NCI-H1436 treated with DMSO at 0.1 percent for 48 hours (cell line): ENCODE measurements at regions not wholly inside any gene's neighbourhood (a gene's known extent, or its start where the extent isn't known, plus 50 kb on each side); places are given as distances from the start of the nearest gene placed in this dataset.
"Not testable (repeated sequence)": the region's sequence is repeated elsewhere in the genome, so short reads cannot be mapped to it uniquely, and the experiment has no call there.

Experiments
- DNase-seq: peaks from one replicate; lab custom pipeline; 2025; lab: John Stamatoyannopoulos, UW

DNA sequence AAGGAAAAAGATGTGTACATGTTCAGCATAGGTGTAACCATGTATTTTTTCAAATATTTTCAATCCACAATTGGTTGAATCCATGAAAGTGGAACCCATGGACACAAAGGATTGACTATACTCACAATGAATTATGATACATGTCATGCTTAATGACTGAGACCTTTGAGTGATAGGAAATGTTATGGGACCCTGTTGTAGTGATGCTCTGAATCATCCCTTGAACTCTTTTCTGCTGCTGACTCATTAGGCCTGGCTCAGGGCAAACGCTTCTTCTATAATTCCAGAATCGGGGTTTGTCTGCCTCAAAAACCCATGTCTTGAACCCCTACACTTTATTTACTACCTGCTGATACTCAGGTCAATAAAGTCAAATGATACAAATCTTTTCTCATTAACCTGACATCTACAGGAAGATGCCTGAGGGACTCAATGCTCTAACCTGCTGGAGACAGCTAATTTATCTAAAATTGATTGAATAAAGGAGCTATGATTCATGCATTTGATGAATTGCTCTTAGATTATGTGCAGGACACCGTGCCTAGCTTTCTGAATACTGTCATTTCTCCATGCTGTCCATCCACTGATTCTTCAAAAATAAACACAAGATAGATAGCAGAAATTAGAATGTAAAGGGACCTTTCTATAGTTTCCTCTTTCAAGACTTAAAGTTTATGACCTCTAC lies 260.1 kb downstream of the PRELID2 start:
- DNase-seq = no peak

- peak; percentile 9 for DNase-seq
Measured at GRCh38 chr5:145568581-145568980, 266.6 kb downstream of the PRELID2 start.

DNA sequence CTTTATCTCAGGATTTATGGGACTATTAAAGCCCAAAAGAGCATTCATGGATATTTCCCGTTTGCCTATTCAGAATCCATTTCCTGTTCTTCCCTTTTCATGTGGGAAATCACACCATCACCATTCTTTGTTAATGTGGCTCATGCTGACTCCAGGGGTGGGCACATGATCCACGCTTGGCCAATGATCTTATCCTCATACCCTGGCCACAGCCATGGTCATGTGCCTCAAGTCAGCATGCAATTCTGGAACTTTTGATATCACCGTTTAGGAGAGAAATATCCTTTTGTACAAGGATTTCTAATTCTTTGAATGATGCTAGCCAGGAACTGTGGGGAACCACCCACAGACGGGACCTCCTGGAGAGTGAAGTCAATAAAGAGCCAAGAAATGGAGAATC lies 272.2 kb downstream of the PRELID2 start:
- DNase-seq = no peak

- DNase-seq = no peak
Measured at GRCh38 chr5:145558288-145558687, 276.9 kb downstream of the PRELID2 start.

DNA sequence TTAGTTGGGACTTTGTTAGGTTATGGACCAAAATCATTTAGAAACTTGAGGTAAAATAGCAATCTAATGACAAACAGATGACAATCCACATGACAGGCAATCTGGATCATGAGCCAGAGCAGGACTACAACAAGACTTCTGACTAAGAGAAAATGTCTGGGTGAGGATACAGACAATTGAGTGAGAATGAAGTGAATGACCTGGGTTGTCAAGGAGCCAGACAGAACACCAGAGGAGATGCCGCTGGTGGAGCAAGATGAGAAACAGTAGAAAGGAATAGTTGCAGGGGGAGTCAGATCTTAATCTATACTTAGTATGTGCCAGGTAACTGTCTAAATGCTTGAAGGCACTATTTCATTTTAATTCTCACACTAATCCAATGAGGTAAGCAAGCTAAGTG lies 277.8 kb downstream of the PRELID2 start:
- DNase-seq = no peak

DNA sequence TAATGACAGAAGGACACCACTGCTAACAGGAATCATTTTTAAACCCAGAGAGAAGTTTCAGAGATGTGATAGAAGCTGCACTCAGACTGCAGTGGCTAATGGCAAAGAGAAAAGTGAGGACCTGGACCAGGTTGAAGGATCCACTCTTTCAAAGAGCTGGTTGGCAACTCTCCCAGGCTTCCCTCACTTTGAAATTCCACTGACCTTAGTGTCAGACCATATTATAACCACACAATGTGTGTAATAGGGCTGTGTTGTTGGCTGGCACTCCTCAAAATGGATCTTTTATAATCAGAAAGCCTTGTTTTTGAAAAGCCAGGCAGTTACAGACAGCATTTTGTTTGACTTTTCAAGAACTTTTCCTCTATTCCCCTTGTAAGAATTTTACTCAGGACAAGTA lies 280.7 kb downstream of the PRELID2 start:
- DNase-seq = no peak

GRCh38 chr5:145553177-145553576 lies 282.0 kb downstream of the PRELID2 start:
- no peak for DNase-seq

- DNase-seq = no peak
Measured at GRCh38 chr5:145551714-145552113, 283.4 kb downstream of the PRELID2 start.

GRCh38 chr5:145548097-145548496 lies 287.0 kb downstream of the PRELID2 start:
- DNase-seq = no peak

DNA sequence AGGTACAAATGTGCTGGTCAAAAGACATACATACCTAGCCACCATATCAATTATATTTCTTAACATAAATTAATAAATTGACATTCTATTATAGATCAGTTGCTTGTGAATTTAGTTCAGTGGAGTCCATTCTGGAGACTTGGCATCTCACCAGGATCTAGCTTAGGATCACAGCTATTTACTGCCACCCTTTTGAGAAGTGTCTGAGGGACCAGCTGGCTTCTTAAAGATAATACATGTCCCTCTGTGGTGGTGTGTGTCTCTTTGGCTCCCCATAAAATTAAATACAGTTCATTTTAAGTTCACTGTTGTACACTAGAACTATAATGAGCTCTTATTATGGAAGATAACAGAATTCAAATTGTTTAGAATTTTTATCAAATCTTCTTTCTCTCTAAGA lies 290.7 kb downstream of the PRELID2 start:
- no peak for DNase-seq

GRCh38 chr5:145543968-145544367 lies 291.2 kb downstream of the PRELID2 start:
- DNase-seq = no peak

GRCh38 chr5:145540375-145540774 lies 294.8 kb downstream of the PRELID2 start:
- DNase-seq = no peak

DNA sequence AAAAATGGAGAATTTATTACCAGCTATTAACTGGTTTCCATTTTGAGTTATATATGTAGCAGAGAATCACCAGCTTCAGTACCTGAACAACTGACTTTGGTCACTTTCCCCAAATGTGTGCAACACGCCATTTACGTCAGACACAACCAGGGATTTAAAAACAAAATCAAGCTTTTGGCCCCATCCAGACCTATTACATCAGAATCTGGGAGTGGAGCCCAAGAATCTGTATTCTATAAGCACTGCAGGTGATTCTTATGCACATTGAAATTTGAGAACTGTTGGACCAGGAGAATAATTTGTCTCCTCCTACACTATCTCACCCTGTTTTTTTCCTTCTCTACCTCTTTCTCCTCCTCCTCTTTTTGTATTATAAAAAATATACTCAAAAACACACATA lies 295.9 kb downstream of the PRELID2 start:
- no peak for DNase-seq

GRCh38 chr5:145536133-145536532 lies 299.0 kb downstream of the PRELID2 start:
- DNase-seq = no peak

DNA sequence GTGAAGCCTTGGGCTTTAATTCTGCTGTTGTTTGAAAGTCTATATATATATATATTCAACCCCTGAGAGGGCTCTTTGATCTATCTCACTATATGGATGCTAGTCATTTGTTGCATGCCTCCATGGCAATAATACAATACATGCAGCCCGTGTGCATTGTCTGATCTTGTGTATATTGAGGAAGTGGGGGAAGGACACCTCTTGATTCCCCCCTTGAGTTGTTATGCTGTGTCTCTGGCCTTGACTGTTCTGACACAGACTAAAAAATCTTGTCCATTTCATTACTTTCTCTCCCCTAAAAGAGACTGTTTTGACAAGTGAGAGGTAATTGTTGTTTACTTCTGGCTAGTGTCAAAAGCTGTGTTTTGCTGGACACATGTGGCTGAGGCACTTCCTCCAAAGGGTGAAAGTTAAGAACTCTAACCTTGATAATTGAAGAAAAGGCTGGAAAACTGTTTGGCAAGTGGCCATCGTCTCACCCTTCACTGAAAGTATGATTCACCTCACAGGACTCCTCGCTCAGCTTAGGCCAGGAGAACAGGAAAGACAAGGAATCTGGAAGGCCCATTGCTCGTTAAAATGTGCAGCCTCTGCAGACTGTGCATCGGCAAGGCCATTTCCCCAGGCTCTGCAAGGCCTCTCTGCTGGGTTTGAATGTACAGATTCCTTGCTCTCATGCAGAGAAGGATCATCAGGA lies 304.0 kb downstream of the PRELID2 start:
- DNase-seq = no peak

GRCh38 chr5:145521523-145521922 lies 313.6 kb downstream of the PRELID2 start:
- no peak for DNase-seq

DNA sequence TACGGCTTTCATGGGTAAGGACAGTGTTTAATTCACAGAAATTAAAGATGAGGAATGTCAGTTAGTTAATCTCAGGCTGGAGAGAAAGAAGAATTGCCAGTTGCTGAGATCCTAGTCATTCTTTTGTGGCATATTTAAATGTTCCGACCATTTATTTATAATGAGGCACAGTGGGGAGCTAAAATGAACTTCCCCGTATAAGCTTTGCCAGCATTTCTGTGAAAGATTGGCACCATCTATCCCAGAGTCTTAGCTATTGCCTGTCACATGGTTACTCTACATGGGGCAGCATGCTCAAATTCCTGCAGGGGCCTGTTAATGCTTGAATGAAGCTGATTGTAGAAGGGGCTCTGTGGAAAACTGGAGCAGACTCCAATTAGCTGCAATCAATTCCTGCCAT lies 314.1 kb downstream of the PRELID2 start:
- no peak for DNase-seq

DNA sequence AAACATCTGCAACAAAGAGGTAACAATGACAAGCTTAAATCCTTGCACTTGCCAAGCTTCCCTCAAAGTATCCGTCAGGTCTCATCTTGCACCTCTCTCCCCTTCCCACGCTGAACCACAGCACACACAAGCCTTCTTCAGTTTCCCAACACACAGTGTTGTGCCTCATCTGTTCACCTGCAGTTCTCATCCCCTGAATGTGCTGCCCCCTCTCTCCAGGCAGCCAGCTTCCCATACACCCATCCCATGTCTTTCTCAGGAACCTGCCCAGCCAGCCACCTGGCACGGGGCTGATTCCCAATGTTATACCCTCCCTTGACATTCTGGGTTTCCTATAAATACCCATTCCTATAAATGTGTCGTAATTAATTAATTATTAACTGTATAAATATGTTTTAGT lies 314.8 kb downstream of the PRELID2 start:
- no peak for DNase-seq

DNA sequence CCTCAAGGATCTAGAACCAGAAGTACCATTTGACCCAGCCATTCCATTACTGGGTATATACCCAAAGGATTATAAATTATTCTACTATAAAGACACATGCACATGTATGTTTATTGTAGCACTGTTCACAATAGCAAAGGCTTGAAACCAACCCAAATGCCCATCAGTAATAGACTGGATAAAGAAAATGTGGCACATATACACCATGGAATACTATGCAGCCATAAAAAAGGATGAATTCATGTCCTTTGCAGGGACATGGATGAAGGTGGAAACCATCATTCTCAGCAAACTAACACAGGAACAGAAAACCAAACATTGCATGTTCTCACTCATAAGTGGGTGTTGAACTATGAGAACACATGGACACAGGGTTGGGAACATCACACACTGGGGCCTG lies 317.6 kb downstream of the PRELID2 start:
- not testable (repeated sequence) for DNase-seq

GRCh38 chr5:145511351-145511750 lies 323.8 kb downstream of the PRELID2 start:
- DNase-seq = no peak

DNA sequence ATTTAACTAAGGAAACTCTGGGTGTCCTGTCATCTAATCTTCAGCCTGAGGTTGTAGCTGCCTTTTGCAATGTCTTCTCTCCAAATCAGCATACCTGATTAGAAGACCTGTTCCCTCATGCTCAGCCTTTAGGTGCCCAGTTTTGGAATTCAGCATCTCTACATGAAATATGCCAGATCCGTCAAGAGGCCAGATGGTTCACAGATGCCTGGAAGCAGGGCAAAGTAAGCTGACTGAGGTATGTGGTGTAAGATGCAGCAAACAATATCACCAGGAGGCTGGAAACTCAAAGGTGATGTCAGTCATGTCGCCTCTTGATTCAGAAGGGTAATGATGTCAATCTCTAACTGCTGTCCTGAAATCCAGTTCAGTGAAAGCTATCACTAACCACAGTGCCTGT lies 324.4 kb downstream of the PRELID2 start:
- DNase-seq = no peak

- DNase-seq = no peak
Measured at GRCh38 chr5:145510324-145510723, 324.8 kb downstream of the PRELID2 start.

DNA sequence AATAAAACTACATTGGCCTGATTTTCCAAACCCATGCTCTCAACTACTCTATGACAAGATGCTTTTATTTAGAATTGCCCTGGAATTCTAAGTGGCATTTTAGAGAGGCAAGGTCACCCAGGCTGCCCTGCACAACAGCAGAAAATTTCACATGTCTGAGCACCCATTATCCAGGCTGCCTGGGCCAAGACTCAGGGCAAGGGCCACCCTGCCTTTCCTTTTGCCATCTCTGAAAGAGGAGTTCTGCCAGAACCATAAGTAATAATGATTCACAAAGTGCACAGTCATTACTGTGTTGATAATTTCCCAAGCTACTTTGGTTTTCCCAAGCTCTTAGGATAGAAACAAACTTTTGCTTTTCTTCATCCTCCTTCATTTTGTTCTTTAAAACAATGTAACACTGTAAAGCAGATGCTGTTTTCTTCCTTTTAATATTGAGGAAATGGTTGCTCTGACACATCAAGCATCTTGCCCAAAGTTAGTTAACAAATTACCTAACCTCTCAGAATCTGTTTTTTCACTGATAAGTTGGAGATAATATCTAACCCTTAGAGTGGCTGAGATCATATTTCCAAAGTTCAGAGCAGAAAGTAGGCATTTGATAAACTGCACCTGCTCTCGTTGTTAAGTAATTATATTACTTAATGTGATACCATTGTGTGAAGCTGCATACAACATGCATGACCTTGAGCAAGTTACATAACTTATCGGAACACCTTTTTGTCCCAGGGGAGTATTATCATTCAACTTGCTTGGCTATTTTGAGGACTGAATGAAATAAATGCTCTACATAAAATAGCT lies 325.6 kb downstream of the PRELID2 start:
- DNase-seq = no peak
